Dedifferentiated amniotic fluid mesenchymal stem cell (primary cell): ENCODE measurements at regions not wholly inside any gene's neighbourhood (a gene's known extent, or its start where the extent isn't known, plus 50 kb on each side); places are given as distances from the start of the nearest gene placed in this dataset.
"Not testable (repeated sequence)": the region's sequence is repeated elsewhere in the genome, so short reads cannot be mapped to it uniquely, and the experiment has no call there.

Experiments
- DNase-seq: peaks from one replicate; pipeline ENCODE4 v3.0.0-alpha.2; 2016; ENCODE audit errors: extremely low spot score

GRCh38 chr2:75896779-75897366 lies 186.2 kb upstream of the GCFC2 start:
- DNase-seq: no peak

DNA sequence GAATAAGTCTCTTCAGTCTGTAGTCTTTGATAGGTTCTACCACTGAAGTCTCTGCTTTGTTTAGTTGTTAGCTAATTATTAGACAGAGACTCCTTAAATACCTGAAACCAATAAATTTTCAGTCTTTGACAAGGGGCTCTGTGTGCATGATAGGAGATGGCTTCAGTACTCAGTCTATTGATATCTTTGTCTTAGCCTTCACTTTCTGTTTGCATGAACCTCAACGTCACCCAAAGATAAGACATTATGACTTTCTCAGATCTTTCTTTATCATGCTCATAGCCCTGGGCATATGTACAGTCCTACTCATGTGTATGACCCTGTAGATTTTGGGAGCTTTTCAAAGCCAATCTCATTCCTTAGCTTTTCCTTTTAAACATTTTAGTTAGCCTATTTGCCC lies 183.5 kb upstream of the GCFC2 start:
- no peak for DNase-seq

- no peak for DNase-seq
Observed at GRCh38 chr2:75892490-75892889, 181.8 kb upstream of the GCFC2 start.

DNA sequence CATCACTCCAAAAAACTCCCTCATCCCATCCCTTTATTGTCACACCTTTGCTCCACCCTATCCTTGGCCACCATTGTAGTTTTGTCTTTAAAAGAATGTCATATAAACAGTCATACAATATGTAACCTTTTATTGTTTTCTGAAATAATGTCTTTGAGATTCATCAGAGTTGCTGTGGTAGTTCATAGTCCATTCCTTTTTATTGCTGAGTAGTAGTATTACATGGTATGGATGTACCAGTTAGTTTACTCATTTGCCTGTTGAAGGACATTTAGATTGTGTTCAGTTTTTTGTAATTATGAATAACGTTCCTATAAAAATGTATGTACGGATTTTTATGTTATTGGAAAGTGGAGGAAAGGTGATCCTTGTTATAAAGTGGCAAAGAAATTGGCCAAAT lies 171.8 kb upstream of the GCFC2 start:
- DNase-seq: no peak

DNA sequence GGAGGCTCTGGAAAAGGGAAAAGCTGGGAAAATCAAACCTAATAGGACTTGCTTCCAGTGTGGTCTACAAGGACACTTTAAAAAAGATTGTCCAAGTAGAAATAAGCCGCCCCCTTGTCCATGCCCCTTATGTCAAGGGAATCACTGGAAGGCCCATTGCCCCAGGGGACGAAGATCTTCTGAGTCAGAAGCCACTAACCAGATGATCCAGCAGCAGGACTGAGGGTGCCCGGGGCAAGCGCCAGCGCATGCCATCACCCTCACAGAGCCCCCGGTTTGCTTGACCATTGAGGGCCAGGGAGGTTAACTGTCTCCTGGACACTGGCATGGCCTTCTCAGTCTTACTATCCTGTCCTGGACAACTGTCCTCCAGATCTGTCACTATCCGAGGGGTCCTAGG lies 164.9 kb upstream of the GCFC2 start:
- DNase-seq: not testable (repeated sequence)

GRCh38 chr2:75871762-75872614 lies 161.3 kb upstream of the GCFC2 start:
- DNase-seq: not testable (repeated sequence)

DNA sequence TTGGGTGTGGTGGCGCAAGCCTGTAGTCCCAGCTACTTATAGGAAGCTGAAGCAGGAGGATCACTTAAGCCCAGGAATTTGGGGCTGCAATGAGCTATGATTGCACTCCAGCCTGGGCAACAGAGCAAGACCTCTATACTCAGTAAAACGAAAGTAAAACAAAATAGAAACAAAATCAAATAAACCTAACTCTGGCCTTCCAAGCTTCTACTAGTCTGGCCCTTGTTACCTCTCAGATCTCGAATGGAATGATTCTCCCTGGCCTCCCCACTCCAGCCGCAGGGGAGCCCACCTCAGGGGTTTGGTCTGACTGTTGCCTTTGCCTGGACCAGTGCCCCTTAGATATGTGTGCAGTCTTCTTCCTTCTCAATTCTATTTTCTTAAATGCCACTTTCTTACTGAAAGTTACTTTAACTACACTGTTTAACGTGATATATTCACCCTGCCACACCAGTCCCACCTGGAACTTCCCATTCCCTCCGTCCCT lies 160.0 kb upstream of the GCFC2 start:
- no peak for DNase-seq

DNA sequence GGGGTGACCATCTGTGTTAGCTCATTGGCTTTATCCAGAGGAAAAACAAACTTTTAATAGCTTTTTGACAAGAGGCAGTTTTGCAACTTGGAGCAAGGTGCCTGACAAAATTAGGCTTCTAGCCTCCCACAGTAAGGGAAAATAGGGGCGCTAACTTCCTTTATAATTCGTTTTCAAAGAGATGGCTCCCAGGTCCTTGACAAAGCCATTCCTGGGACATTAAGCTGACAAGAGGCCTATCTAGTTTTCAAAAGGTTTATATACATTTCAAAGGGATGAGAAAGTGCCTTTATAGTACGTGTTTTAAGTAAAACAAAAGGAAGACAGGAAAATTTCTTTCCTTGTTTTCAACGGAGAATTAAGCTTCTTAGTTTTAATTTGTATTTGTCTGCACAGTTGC lies 159.4 kb upstream of the GCFC2 start:
- no peak for DNase-seq

GRCh38 chr2:75865702-75866101 lies 155.0 kb upstream of the GCFC2 start:
- DNase-seq: no peak

- DNase-seq: no peak
Observed at GRCh38 chr2:75865083-75865482, 154.4 kb upstream of the GCFC2 start.

DNA sequence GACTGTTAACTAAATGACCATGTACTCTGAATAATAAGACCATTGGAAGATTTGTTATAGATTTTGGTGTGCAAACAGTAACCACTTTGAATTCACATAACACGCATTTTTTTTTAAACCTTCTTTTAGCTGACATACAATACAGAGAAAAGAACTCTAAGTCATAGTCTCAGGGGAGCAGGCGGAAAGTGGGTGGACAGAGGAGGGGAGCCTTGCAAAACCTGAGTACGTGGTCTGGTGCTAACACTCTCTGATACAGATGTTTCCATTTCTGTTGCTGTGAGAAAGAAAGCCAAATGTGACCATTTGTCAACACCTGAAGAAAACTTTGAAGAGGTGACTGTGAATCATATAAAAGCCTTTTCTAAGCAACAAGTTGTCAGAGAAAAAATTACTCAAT lies 151.8 kb upstream of the GCFC2 start:
- no peak for DNase-seq

- no peak for DNase-seq
Observed at GRCh38 chr2:75853436-75853835, 142.7 kb upstream of the GCFC2 start.

DNA sequence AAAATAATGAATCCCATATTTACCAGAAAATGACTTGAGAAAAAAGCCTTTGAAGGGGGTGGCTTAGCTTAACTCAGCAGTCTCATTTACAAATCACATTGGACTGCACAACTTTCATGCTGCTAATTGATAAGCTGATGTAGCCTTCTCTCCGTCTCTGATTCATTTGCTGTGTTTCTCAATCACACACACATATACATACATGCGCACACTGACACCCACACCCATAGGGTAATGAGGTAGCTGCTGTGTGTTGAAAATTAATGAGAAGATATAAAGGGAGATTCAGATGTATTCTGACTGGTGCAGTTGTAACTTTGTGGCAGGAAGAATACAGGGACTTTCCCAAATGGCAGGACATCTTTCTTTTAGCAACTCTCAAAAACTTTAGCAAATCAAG lies 141.9 kb upstream of the GCFC2 start:
- no peak for DNase-seq

- DNase-seq: no peak
Observed at GRCh38 chr2:75846683-75847190, 136.0 kb upstream of the GCFC2 start.

DNA sequence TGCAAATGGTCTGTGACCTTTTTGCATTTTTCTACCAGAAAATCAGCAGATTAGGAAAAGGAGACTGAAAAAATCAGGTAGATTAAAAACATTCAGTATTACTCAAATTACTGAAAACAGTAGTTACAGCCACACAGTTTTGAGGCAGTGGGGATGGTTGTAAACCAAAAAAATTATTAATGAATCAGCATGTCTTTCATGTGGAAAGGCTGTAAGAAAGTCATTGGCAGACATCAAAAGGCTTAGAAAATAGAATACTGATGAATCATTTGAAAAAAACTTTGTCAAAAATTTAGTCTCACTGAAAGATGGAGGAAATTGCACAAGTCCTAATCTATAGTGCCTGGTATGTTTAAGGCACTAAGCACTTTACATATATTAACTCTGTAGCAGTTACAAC lies 133.9 kb upstream of the GCFC2 start:
- no peak for DNase-seq

GRCh38 chr2:75834588-75834987 lies 123.9 kb upstream of the GCFC2 start:
- not testable (repeated sequence) for DNase-seq

DNA sequence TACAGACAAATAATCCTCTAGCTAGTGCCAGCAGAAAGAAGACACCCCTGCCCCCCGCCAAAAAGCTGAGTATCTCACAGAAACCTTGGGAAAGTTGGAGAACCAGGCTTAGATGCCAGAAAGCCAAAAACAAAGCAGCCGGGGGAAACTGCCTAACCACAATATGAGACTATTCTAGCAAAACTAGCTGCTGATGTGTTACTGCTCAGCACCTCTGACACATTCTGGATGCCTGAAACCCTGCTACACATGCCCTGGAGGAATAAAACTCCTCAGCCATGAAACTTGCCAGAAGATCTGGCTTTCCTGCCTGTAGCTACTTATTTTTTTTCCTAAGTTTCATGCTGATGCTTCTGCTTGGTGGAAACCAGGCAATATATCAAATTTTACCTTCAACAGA lies 122.7 kb upstream of the GCFC2 start:
- no peak for DNase-seq

DNA sequence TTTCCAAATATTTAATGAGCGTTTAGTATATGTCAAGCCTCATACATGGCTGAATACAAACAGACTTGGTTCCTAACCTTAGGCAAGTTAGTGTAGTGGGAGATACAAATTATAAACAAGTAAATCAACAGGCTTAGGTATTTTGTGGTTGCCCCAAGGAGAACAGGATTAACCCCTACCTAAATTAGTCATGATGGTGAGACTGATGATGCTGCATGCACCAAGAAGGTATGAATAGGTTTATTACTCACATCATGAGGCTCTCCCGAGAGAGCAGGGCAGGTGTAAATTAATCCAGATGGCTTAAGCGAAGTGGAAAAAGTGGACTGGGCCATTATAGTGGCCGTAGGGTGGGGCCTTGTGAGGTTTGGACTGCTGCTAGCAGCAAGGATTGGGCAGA lies 118.1 kb upstream of the GCFC2 start:
- DNase-seq: no peak

- DNase-seq: not testable (repeated sequence)
Observed at GRCh38 chr2:75823515-75823914, 112.8 kb upstream of the GCFC2 start.

DNA sequence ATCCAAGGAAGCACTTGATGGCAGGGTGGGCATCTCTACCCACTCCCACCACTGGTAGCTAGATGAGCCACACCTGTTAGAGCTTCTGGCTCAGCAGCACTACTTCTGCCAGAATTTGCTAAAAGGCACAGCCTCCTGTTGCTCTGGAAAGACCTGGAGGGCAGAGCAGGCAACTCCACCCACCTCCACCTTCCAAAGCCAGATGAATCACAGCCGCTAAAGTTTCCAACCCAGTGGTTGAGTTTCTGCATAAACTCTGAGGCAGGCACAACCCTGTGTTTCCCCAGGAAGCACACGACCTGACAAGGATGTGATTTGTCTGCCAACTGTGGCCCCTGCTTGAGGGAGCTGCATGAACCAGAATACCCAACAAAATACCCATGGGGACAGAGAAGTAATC lies 111.6 kb upstream of the GCFC2 start:
- no peak for DNase-seq

DNA sequence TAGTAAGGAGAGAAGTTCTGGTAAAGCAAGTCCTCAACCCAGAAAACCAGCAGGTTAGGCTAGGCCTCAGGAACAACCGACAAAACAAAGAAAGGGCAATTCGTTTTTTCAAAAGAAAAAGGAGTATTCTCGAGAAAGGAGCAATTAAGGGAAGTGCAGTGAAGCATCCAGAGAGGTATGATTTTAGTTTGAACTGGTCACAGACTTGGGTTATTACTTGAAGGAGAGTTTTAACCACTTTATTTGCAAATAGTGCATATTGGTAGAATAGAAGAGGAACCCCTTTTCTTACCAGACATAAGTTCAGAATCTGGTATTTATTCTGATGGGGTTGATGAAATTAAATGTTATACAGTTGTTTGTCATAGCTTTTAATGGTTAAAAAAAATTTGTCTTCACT lies 110.0 kb upstream of the GCFC2 start:
- DNase-seq: no peak

DNA sequence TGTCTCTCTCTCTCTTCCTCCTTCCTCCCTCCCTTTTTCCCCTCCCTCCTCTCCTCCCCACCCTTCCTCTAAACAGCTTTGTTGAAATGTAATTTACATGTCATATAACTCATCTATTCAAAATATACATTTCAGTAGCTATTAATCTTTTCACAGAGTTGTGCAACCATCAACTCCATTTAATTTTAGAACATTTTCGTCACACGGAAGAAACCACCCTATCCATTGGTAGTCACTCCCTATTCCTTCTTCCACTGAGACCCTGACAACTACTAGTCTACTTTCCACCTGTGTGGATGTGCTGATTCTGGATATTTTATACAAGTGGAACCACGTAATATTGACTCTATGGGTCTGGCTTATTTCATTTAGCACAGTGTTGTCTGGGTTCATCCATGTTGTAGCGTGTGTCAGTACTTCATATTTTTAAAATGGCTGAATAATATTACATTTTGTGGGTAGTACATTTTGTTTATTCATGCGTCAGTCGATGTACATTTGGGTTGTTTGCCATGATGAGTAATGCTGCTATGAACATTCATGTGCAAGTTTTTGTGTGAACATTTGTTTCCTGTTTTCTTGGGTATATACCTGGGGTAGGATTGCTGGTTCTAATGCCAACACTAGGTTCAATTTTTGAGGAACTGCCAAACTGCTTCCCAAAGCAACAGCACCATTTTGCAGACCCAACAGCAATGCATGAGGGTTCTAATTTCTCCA lies 100.1 kb upstream of the GCFC2 start:
- DNase-seq: no peak
